MCF 10A (cell line): ENCODE measurements at regions not wholly inside any gene's neighbourhood (a gene's known extent, or its start where the extent isn't known, plus 50 kb on each side); places are given as distances from the start of the nearest gene placed in this dataset.

ENCODE experiments used
- BruUV-seq: library from RNA; stranded (reverse); fragments of 400-500 nt; replicated peaks from 2 replicates; lab custom pipeline; 2021; lab: Mats Ljungman, UMichigan
- CTCF ChIA-PET: fragments of 300-600 bp; sonication (Branson Sonifier 250); formaldehyde crosslinking; extraction: SDS; loops from one replicate; lab custom pipeline; 2021; ENCODE audit warnings: antibody characterized with exemption, inconsistent platforms; lab: Yijun Ruan, JAX
- POLR2A ChIA-PET: fragments of 300-600, 350-650 bp; sonication (Branson Sonifier 250); formaldehyde crosslinking; extraction: SDS; loops from one replicate; lab custom pipeline; 2020; ENCODE audit warnings: antibody characterized with exemption, inconsistent platforms; lab: Yijun Ruan, JAX
- DNase-seq: peaks from one replicate; pipeline ENCODE4 v3.0.0-alpha.2; 2018; ENCODE audit not compliant: unreplicated experiment
- H3K27ac Mint-ChIP-seq: one replicate; pipeline ENCODE4 v1.8.0; 2022; ENCODE audit warnings: mild to moderate bottlenecking, low read depth, mixed read lengths; ENCODE audit not compliant: unreplicated experiment
- H3K27me3 Mint-ChIP-seq: one replicate; pipeline ENCODE4 v1.8.0; 2022; ENCODE audit warnings: mixed read lengths; ENCODE audit not compliant: insufficient read depth, unreplicated experiment
- H3K36me3 Mint-ChIP-seq: one replicate; pipeline ENCODE4 v1.8.0; 2022; ENCODE audit warnings: mild to moderate bottlenecking, moderate library complexity, mixed read lengths; ENCODE audit not compliant: insufficient read depth, unreplicated experiment
- H3K4me1 Mint-ChIP-seq: one replicate; pipeline ENCODE4 v1.8.0; 2022; ENCODE audit warnings: mixed read lengths; ENCODE audit not compliant: insufficient read depth, unreplicated experiment
- H3K4me3 Mint-ChIP-seq: one replicate; pipeline ENCODE4 v1.8.0; 2022; ENCODE audit warnings: mild to moderate bottlenecking, moderate library complexity, mixed read lengths; ENCODE audit not compliant: unreplicated experiment
- H3K9me3 Mint-ChIP-seq: one replicate; pipeline ENCODE4 v1.8.0; 2022; ENCODE audit warnings: mixed read lengths; ENCODE audit not compliant: unreplicated experiment
- CTCF ChIP-seq: fragments of 200-600 bp; IDR thresholded peaks from one replicate; pipeline ENCODE4 v1.8.0; 2022; ENCODE audit warnings: antibody characterized with exemption, mild to moderate bottlenecking; ENCODE audit not compliant: unreplicated experiment
- intact Hi-C: fragments of 100-400 bp; cut with micrococcal nuclease; formaldehyde crosslinking; loops from 2 replicates; pipeline ENCODE4 v1.14.1; 2022

GRCh38 chr1:60560701-60561100 lies 487.1 kb upstream of the C1orf87 start:
- H3K27ac Mint-ChIP-seq: no peak overlapping the region
- H3K4me3 Mint-ChIP-seq: no peak overlapping the region
- DNase-seq: no peak
- no peaks in the 10 kb centered on the region for H3K9me3 Mint-ChIP-seq
- BruUV-seq: no TSS peak
- ChIA-PET CTCF (interaction anchor here (0.7 kb wide), 1 partner anchor 11 kb away, joined by 3 read pairs; no protein-coding TSS in a partner anchor), POLR2A (no interaction called here)
- peaks cover 5% of the 10 kb centered on the region for H3K4me1 Mint-ChIP-seq
- no peak for TF ChIP-seq CTCF
- no peaks in the 10 kb centered on the region for H3K36me3 Mint-ChIP-seq
- intact Hi-C loops: no loop called here
- H3K27me3 Mint-ChIP-seq: no peaks in the 10 kb centered on the region

- Mint-ChIP-seq H3K27ac (no peak overlapping the region), H3K9me3 (no peaks in the 10 kb centered on the region), H3K27me3 (no peaks in the 10 kb centered on the region), H3K4me3 (no peak overlapping the region), H3K36me3 (no peaks in the 10 kb centered on the region), H3K4me1 (peaks cover 5% of the 10 kb centered on the region)
- CTCF ChIA-PET: no interaction called here
- no peak for TF ChIP-seq CTCF
- DNase-seq: no peak
- no TSS peak for BruUV-seq
- POLR2A ChIA-PET: no interaction called here
- intact Hi-C loops: no loop called here
Observed at GRCh38 chr1:60558236-60558635, 484.7 kb upstream of the C1orf87 start.

GRCh38 chr1:60553730-60554129 lies 480.2 kb upstream of the C1orf87 start:
- CTCF ChIA-PET: interaction anchor here (0.7 kb wide), 1 partner anchor 21 kb away, joined by 3 read pairs; no protein-coding TSS in a partner anchor
- no peak overlapping the region for H3K27ac Mint-ChIP-seq
- H3K27me3 Mint-ChIP-seq: no peaks in the 10 kb centered on the region
- H3K4me1 Mint-ChIP-seq: peaks cover 5% of the 10 kb centered on the region
- no TSS peak for BruUV-seq
- POLR2A ChIA-PET: no interaction called here
- no peak for TF ChIP-seq CTCF
- H3K9me3 Mint-ChIP-seq: peaks cover 7% of the 10 kb centered on the region
- H3K36me3 Mint-ChIP-seq: no peaks in the 10 kb centered on the region
- H3K4me3 Mint-ChIP-seq: no peak overlapping the region
- intact Hi-C loops: no loop called here
- DNase-seq: no peak

GRCh38 chr1:60547821-60548220 lies 474.3 kb upstream of the C1orf87 start:
- CTCF ChIA-PET: no interaction called here
- DNase-seq: no peak

More at GRCh38 chr1:60547821-60548220, 474.3 kb upstream of the C1orf87 start:
- H3K36me3 Mint-ChIP-seq: no peaks in the 10 kb centered on the region
- no peak overlapping the region for H3K4me3 Mint-ChIP-seq
- H3K27ac Mint-ChIP-seq: no peak overlapping the region
- intact Hi-C loops: no loop called here
- H3K9me3 Mint-ChIP-seq: peaks cover 7% of the 10 kb centered on the region
- POLR2A ChIA-PET: no interaction called here
- no peaks in the 10 kb centered on the region for H3K27me3 Mint-ChIP-seq
- TF ChIP-seq CTCF: no peak
- no TSS peak for BruUV-seq
- H3K4me1 Mint-ChIP-seq: no peaks in the 10 kb centered on the region
